VCaP (cell line): ENCODE measurements at regions not wholly inside any gene's neighbourhood (a gene's known extent, or its start where the extent isn't known, plus 50 kb on each side); places are given as distances from the start of the nearest gene placed in this dataset.
"Not testable (repeated sequence)": the region's sequence is repeated elsewhere in the genome, so short reads cannot be mapped to it uniquely, and the experiment has no call there.

ENCODE experiments used
- H3K27ac ChIP-seq: fragments of 450-650 bp; 2 replicates; pipeline ENCODE4 v1.5.1; 2017
- TF ChIP-seq, protein P1 (sequence below): fragments of 450-650 bp; conservative IDR thresholded peaks from 2 replicates; pipeline ENCODE4 v1.5.1; 2017; ENCODE audit warnings: mild to moderate bottlenecking, moderate library complexity

DNA sequence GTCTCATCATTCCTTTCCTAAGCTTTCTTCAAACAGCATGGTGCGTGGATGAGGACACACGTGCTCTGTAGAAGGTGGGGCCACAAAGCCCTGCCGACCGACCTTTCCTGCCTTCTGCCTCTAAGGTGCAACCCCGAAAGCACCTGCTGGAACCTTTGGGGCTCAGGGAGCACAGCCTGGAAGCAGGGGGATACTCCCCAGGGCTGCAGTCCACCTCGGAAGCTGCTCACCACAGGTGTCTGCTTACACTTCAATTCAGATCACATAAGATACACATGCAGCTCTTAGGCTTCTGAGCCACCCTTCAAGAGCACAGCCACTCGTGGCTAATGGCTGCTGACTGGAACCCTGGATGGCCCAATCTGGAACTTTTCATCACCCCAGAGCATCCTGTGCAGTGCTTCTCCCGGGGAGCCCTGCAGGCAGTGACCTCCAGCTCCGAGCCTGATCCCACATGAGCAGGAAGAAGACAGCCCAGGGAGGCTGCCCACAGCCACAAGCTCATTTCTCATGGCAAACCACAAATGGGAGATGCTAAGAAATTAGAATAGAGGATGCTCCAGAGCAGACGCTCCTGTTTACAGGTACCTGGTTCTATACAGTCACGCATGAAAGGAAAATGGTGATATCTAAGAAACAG is 162.3 kb upstream of the FOXF1 start:
- H3K27ac ChIP-seq = no peak overlapping the region

GRCh38 chr16:86349338-86349900 is 160.9 kb upstream of the FOXF1 start:
- H3K27ac ChIP-seq = no peak overlapping the region
- TF ChIP-seq, protein P1, sequence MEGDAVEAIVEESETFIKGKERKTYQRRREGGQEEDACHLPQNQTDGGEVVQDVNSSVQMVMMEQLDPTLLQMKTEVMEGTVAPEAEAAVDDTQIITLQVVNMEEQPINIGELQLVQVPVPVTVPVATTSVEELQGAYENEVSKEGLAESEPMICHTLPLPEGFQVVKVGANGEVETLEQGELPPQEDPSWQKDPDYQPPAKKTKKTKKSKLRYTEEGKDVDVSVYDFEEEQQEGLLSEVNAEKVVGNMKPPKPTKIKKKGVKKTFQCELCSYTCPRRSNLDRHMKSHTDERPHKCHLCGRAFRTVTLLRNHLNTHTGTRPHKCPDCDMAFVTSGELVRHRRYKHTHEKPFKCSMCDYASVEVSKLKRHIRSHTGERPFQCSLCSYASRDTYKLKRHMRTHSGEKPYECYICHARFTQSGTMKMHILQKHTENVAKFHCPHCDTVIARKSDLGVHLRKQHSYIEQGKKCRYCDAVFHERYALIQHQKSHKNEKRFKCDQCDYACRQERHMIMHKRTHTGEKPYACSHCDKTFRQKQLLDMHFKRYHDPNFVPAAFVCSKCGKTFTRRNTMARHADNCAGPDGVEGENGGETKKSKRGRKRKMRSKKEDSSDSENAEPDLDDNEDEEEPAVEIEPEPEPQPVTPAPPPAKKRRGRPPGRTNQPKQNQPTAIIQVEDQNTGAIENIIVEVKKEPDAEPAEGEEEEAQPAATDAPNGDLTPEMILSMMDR = no peak

More for the DNA sequence above, 162.3 kb upstream of the FOXF1 start:
- TF ChIP-seq, protein P1 = no peak

DNA sequence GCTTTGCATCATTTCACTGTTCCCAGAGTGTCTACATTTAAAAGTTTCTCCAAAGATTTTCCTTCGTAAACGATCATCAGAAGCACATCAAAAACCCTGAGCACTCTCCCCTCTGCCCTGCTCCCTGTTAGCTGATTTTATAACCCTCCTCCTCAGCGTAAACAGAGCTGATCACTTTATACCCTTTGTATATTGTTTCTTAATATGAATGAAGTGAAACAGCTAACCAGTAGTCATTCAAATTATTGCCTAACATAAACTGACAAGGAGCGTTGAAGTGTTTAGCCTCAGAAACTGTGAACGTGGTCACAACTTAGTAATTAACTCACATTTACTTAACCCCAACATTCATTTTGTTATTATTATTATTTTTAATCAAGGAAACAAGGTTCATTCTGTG is 160.0 kb upstream of the FOXF1 start:
- H3K27ac ChIP-seq = no peak overlapping the region
- TF ChIP-seq, protein P1 = no peak

DNA sequence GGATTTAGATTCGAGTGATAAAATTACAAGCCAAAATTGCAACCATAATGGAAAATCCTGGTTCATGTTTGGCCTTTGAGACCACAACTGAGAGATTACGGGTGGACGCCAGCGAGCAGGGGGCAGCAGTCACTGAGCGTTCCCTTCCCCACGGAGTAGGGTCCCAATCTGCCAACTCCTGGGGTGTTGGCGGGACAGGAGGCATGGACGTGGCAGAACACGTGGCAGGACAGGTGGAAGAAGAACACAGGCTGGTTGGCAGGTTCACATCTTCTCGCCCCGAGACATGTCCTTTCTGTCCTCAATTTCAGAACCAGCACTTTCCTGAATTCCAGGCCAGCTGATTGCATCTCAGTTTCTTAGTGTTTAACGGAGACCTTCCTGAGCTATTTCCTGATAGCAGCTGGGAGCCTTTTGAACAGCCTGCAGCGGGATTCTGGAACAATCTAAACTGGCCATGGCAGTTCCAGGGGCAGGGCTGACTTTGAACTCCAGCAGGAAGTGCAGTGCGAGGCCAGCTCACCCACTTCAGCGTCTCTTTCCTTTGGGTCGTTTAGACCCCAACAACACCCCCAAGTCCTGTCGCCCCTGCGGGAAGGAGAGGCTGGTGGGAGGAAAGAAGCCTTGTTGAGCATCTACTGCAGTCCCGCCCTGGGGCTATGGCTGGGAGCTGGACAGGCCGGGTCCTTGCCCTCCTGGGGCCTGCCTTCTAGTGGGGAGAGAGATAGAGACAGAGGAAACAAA is 159.1 kb upstream of the FOXF1 start:
- H3K27ac ChIP-seq = no peak overlapping the region
- TF ChIP-seq, protein P1 = no peak

DNA sequence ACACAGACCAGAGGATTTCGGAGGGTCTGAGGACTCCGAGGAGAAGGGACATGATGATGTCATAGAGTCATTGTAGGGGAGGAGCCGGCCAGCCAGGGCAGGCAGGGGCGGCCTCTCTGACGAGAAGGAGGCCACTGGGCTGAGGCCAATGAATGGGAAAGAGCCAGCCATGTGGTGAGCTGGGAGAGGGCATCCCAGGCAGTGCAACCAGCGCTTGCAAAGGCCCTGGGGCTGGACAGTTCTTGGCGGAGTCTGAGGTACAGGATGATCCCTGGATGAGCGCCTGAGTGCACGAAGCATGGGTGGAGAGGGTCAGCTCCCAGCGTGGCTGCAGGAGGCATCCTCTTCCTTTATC is 158.6 kb upstream of the FOXF1 start:
- H3K27ac ChIP-seq = not testable (repeated sequence)

GRCh38 chr16:86353148-86353547 is 157.2 kb upstream of the FOXF1 start:
- no peak overlapping the region for H3K27ac ChIP-seq
- TF ChIP-seq, protein P1 = no peak

GRCh38 chr16:86353948-86354347 is 156.4 kb upstream of the FOXF1 start:
- no peak overlapping the region for H3K27ac ChIP-seq
- TF ChIP-seq, protein P1 = no peak
